OCI-LY1 (cell line): ENCODE measurements at regions not wholly inside any gene's neighbourhood (a gene's known extent, or its start where the extent isn't known, plus 50 kb on each side); places are given as distances from the start of the nearest gene placed in this dataset.

Experiments
- H2AFZ ChIP-seq: fragments of 200-600 bp; sonication (generic), shearing (Covaris generic); 2 replicates; pipeline ENCODE4 v1.6.0; 2014; ENCODE audit warnings: antibody characterized with exemption, mild to moderate bottlenecking, low read length
- H3F3A ChIP-seq: fragments of 200-600 bp; sonication (generic), shearing (Covaris generic); 2 replicates; pipeline ENCODE4 v1.6.0; 2014; ENCODE audit warnings: mild to moderate bottlenecking, antibody characterized with exemption, low read length, moderate library complexity; ENCODE audit not compliant: insufficient read depth
- H3K27ac ChIP-seq: fragments of 200-600 bp; sonication (generic); 2 replicates; pipeline ENCODE4 v1.5.1; 2014; ENCODE audit warnings: low read length, mixed run types, mild to moderate bottlenecking, low read depth; ENCODE audit not compliant: poor library complexity, severe bottlenecking
- H3K27me3 ChIP-seq: fragments of 200-600 bp; sonication (generic); 2 replicates; pipeline ENCODE4 v1.6.0; 2014; ENCODE audit warnings: antibody characterized with exemption, mild to moderate bottlenecking, low read length, moderate library complexity; ENCODE audit not compliant: insufficient read depth
- H3K36me3 ChIP-seq: fragments of 200-600 bp; sonication (generic); 2 replicates; pipeline ENCODE4 v1.6.1; 2014; ENCODE audit warnings: mild to moderate bottlenecking, antibody characterized with exemption, low read length, moderate library complexity, mixed read lengths; ENCODE audit not compliant: insufficient read depth
- H3K4me1 ChIP-seq: fragments of 200-600 bp; sonication (generic); 2 replicates; pipeline ENCODE4 v1.5.1; 2014; ENCODE audit warnings: mild to moderate bottlenecking, low read length, moderate library complexity; ENCODE audit not compliant: insufficient read depth, severe bottlenecking
- H3K4me2 ChIP-seq: fragments of 200-600 bp; sonication (generic), shearing (Covaris generic); 2 replicates; pipeline ENCODE4 v1.6.1; 2014; ENCODE audit warnings: low read length
- H3K4me3 ChIP-seq: fragments of 200-600 bp; sonication (generic); 2 replicates; pipeline ENCODE4 v1.5.1; 2014; ENCODE audit warnings: low read length, low read depth, mild to moderate bottlenecking, mixed read lengths; ENCODE audit not compliant: poor library complexity, severe bottlenecking
- H3K79me2 ChIP-seq: fragments of 200-600 bp; shearing (Covaris generic); 2 replicates; pipeline ENCODE4 v1.6.1; 2016; ENCODE audit warnings: mixed run types, low read length, mixed read lengths; ENCODE audit not compliant: insufficient read depth
- H3K9ac ChIP-seq: fragments of 200-600 bp; sonication (generic), shearing (Covaris generic); 2 replicates; pipeline ENCODE4 v1.6.1; 2014; ENCODE audit warnings: mild to moderate bottlenecking, low read length, mixed read lengths
- H3K9me2 ChIP-seq: fragments of 200-600 bp; sonication (generic), shearing (Covaris generic); 2 replicates; pipeline ENCODE4 v1.6.1; 2014; ENCODE audit warnings: low read depth, mild to moderate bottlenecking, low read length, mixed read lengths
- H3K9me3 ChIP-seq: fragments of 200-600 bp; shearing (Covaris generic); 2 replicates; pipeline ENCODE4 v1.6.1; 2014; ENCODE audit warnings: low read length, mixed read lengths
- H4K20me1 ChIP-seq: fragments of 200-600 bp; sonication (generic), shearing (Covaris generic); 2 replicates; pipeline ENCODE4 v1.6.0; 2016; ENCODE audit warnings: mild to moderate bottlenecking, low read length; ENCODE audit not compliant: insufficient read depth
- EZH2 ChIP-seq: fragments of 200-600 bp; sonication (generic), shearing (Covaris generic); IDR thresholded peaks from 2 replicates; pipeline ENCODE4 v1.8.0; 2017; ENCODE audit warnings: borderline replicate concordance, mixed run types, mild to moderate bottlenecking, antibody characterized with exemption, low read length, moderate library complexity, mixed read lengths
- TF ChIP-seq, protein P1 (sequence below): fragments of 200-600 bp; sonication (generic), shearing (Covaris generic); IDR thresholded peaks from 2 replicates; pipeline ENCODE4 v1.5.1; 2017; ENCODE audit warnings: mild to moderate bottlenecking, antibody characterized with exemption, low read length, moderate library complexity, mixed read lengths

DNA sequence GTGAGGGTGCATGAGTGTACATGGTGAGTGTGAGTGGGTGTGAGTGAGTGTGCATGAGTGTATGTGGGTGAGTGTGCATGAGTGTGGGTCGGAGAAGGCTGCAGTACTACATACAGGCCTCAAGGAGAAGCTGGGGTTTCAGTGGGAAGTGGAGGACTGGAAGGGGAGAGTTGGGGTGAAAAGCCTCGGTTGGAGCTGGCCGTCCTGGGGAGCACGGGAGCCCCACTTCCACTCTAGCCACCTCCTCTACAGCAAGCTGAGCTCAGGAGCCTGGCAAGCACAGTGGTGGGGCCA lies 68.7 kb upstream of the HPCAL1 start:
- H3K4me3 ChIP-seq, result no peak overlapping the region
- TF ChIP-seq, protein P1, sequence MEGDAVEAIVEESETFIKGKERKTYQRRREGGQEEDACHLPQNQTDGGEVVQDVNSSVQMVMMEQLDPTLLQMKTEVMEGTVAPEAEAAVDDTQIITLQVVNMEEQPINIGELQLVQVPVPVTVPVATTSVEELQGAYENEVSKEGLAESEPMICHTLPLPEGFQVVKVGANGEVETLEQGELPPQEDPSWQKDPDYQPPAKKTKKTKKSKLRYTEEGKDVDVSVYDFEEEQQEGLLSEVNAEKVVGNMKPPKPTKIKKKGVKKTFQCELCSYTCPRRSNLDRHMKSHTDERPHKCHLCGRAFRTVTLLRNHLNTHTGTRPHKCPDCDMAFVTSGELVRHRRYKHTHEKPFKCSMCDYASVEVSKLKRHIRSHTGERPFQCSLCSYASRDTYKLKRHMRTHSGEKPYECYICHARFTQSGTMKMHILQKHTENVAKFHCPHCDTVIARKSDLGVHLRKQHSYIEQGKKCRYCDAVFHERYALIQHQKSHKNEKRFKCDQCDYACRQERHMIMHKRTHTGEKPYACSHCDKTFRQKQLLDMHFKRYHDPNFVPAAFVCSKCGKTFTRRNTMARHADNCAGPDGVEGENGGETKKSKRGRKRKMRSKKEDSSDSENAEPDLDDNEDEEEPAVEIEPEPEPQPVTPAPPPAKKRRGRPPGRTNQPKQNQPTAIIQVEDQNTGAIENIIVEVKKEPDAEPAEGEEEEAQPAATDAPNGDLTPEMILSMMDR, result no peak
- no peak for TF ChIP-seq EZH2
- H3K36me3 ChIP-seq, result no peaks in the 10 kb centered on the region
- H3K79me2 ChIP-seq, result no peaks in the 10 kb centered on the region
- no peaks in the 10 kb centered on the region for H3K9me3 ChIP-seq
- no peaks in the 10 kb centered on the region for H3F3A ChIP-seq
- no peak overlapping the region for H2AFZ ChIP-seq
- H3K9me2 ChIP-seq, result no peaks in the 10 kb centered on the region
- H3K9ac ChIP-seq, result no peak overlapping the region
- H3K27me3 ChIP-seq, result 0 out of 2 replicates have a peak, but pooled peaks cover 5% of the 10 kb centered on the region
- no peak overlapping the region for H3K4me2 ChIP-seq
- no peaks in the 10 kb centered on the region for H4K20me1 ChIP-seq
- H3K4me1 ChIP-seq, result no peaks in the 10 kb centered on the region
- no peak overlapping the region for H3K27ac ChIP-seq

GRCh38 chr2:10234409-10235094 lies 68.2 kb upstream of the HPCAL1 start:
- Histone ChIP-seq H3F3A (no peaks in the 10 kb centered on the region), H3K4me2 (no peak overlapping the region), H4K20me1 (no peaks in the 10 kb centered on the region), H2AFZ (no peak overlapping the region), H3K4me3 (no peak overlapping the region), H3K27me3 (0 out of 2 replicates have a peak, but pooled peaks cover 5% of the 10 kb centered on the region), H3K36me3 (no peaks in the 10 kb centered on the region), H3K9ac (no peak overlapping the region), H3K4me1 (no peaks in the 10 kb centered on the region), H3K27ac (no peak overlapping the region), H3K9me2 (no peaks in the 10 kb centered on the region), H3K79me2 (no peaks in the 10 kb centered on the region), H3K9me3 (no peaks in the 10 kb centered on the region)
- TF ChIP-seq, protein P1, result no peak
- no peak for TF ChIP-seq EZH2

GRCh38 chr2:10235099-10235908 lies 67.4 kb upstream of the HPCAL1 start:
- Histone ChIP-seq H3F3A (no peaks in the 10 kb centered on the region), H3K4me1 (no peaks in the 10 kb centered on the region), H4K20me1 (no peaks in the 10 kb centered on the region), H3K4me2 (no peak overlapping the region), H3K9me3 (no peaks in the 10 kb centered on the region), H3K9ac (no peak overlapping the region), H3K27ac (no peak overlapping the region), H3K4me3 (no peak overlapping the region), H2AFZ (no peak overlapping the region), H3K27me3 (0 out of 2 replicates have a peak, but pooled peaks cover 5% of the 10 kb centered on the region), H3K36me3 (no peaks in the 10 kb centered on the region), H3K9me2 (no peaks in the 10 kb centered on the region), H3K79me2 (no peaks in the 10 kb centered on the region)
- TF ChIP-seq, protein P1, result no peak
- no peak for TF ChIP-seq EZH2
